Neural cell (in vitro differentiated cells): ENCODE measurements at regions not wholly inside any gene's neighbourhood (a gene's known extent, or its start where the extent isn't known, plus 50 kb on each side); places are given as distances from the start of the nearest gene placed in this dataset.

Experiments
- H2AFZ ChIP-seq: fragments of 200-600, 300-800 bp; sonication (generic), shearing (Covaris generic); 2 replicates; pipeline ENCODE4 v1.6.0; 2014; ENCODE audit warnings: low read depth, mild to moderate bottlenecking, antibody characterized with exemption, low read length, moderate library complexity
- H3F3A ChIP-seq: fragments of 200-600 bp; shearing (Covaris generic); 2 replicates; pipeline ENCODE4 v1.6.1; 2016; ENCODE audit warnings: mild to moderate bottlenecking, moderate library complexity, mixed read lengths, antibody characterized with exemption, low read length; ENCODE audit not compliant: insufficient read depth, poor library complexity, severe bottlenecking
- H3K27ac ChIP-seq: fragments of 200-600, 300-800 bp; sonication (generic), shearing (Covaris generic); 2 replicates; pipeline ENCODE4 v1.5.1; 2014; ENCODE audit warnings: mild to moderate bottlenecking, low read length, moderate library complexity
- H3K27me3 ChIP-seq: fragments of 300-800, 200-600 bp; sonication (generic), shearing (Covaris generic); 2 replicates; pipeline ENCODE4 v1.6.0; 2014; ENCODE audit warnings: mild to moderate bottlenecking, low read depth, low read length, moderate library complexity; ENCODE audit not compliant: insufficient read depth
- H3K36me3 ChIP-seq: fragments of 300-800, 200-600 bp; sonication (generic), shearing (Covaris generic); 2 replicates; pipeline ENCODE4 v1.5.1; 2014; ENCODE audit warnings: mild to moderate bottlenecking, antibody characterized with exemption, low read length, moderate library complexity; ENCODE audit not compliant: insufficient read depth
- H3K4me2 ChIP-seq: fragments of 300-800, 200-600 bp; sonication (generic), shearing (Covaris generic); 2 replicates; pipeline ENCODE4 v1.6.0; 2014; ENCODE audit warnings: mild to moderate bottlenecking, low read length
- H3K4me3 ChIP-seq: fragments of 300-800, 200-600 bp; sonication (generic), shearing (Covaris generic); 2 replicates; pipeline ENCODE4 v1.5.1; 2014; ENCODE audit warnings: mild to moderate bottlenecking, low read length, moderate library complexity
- H3K79me2 ChIP-seq: fragments of 200-600 bp; shearing (Covaris generic); replicated peaks from 2 replicates; pipeline ENCODE4 v1.6.0; 2014; ENCODE audit warnings: mild to moderate bottlenecking, low read length, moderate library complexity; ENCODE audit not compliant: insufficient read depth
- H3K9ac ChIP-seq: fragments of 300-800, 200-600 bp; sonication (generic), shearing (Covaris generic); 2 replicates; pipeline ENCODE4 v1.6.1; 2016; ENCODE audit warnings: mild to moderate bottlenecking, low read length, mixed read lengths
- H3K9me2 ChIP-seq: fragments of 200-600 bp; shearing (Covaris generic); 2 replicates; pipeline ENCODE4 v1.6.1; 2016; ENCODE audit warnings: mild to moderate bottlenecking, low read length, mixed read lengths; ENCODE audit not compliant: insufficient read depth
- H3K9me3 ChIP-seq: fragments of 200-600, 300-800 bp; sonication (generic), shearing (Covaris generic); 2 replicates; pipeline ENCODE4 v1.6.1; 2016; ENCODE audit warnings: mild to moderate bottlenecking, mixed run types, low read length, moderate library complexity, mixed read lengths
- H4K20me1 ChIP-seq: fragments of 200-600 bp; shearing (Covaris generic); 2 replicates; pipeline ENCODE4 v1.6.1; 2016; ENCODE audit warnings: mild to moderate bottlenecking, mixed run types; ENCODE audit not compliant: insufficient read depth
- EP300 ChIP-seq: fragments of 450-650 bp; conservative IDR thresholded peaks from 2 replicates; pipeline ENCODE4 v1.6.1; 2014; ENCODE audit warnings: antibody characterized with exemption, mild to moderate bottlenecking, moderate library complexity; ENCODE audit not compliant: poor library complexity, severe bottlenecking
- EZH2 ChIP-seq: fragments of 200-600, 300-800 bp; shearing (Covaris generic), sonication (generic); IDR thresholded peaks from 2 replicates; pipeline ENCODE4 v1.6.1; 2014; ENCODE audit warnings: antibody characterized with exemption, low read length, borderline replicate concordance, mild to moderate bottlenecking; ENCODE audit not compliant: insufficient read depth, poor library complexity, severe bottlenecking
- MXI1 ChIP-seq: fragments of 450-650 bp; conservative IDR thresholded peaks from 2 replicates; pipeline ENCODE4 v1.6.1; 2014; ENCODE audit warnings: antibody characterized with exemption, mild to moderate bottlenecking; ENCODE audit not compliant: poor library complexity, severe bottlenecking
- POLR2AphosphoS5 ChIP-seq: IDR thresholded peaks from 2 replicates; pipeline ENCODE4 v1.6.1; 2012
- RAD21 ChIP-seq: fragments of 450-650 bp; conservative IDR thresholded peaks from 2 replicates; pipeline ENCODE4 v1.6.1; 2014; ENCODE audit warnings: antibody characterized with exemption, mild to moderate bottlenecking, moderate library complexity
- SMC3 ChIP-seq: fragments of 450-650 bp; conservative IDR thresholded peaks from 2 replicates; pipeline ENCODE4 v1.6.1; 2014; ENCODE audit warnings: antibody characterized with exemption, mild to moderate bottlenecking, moderate library complexity; ENCODE audit not compliant: poor library complexity
- TAF1 ChIP-seq: IDR thresholded peaks from 2 replicates; pipeline ENCODE4 v1.6.1; 2012; ENCODE audit warnings: low read depth
- TF ChIP-seq, protein P1 (sequence below): fragments of 450-650 bp; IDR thresholded peaks from 2 replicates; pipeline ENCODE4 v1.5.1; 2014; ENCODE audit warnings: antibody characterized with exemption, mild to moderate bottlenecking, moderate library complexity; ENCODE audit not compliant: poor library complexity, severe bottlenecking
- TF ChIP-seq, protein P2 (sequence below): IDR thresholded peaks from 2 replicates; pipeline ENCODE4 v1.6.1; 2012; ENCODE audit warnings: borderline replicate concordance

DNA sequence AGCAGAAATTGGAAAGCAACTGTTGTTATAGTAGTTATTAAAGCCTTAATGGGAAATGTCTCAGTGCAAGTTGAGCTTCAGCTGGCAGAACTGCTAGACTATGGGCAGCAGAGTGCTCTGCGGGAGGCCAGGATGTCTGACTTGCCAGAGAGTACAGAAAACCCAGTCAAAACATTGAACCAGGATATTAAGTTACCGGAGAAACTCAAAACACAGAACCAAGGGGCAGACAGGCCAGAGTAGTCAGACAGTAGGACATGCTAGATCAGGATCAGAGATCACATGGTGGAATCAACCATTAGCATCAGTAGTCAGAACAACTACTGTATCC is 72.9 kb upstream of the TNIP3 start:
- Histone ChIP-seq H3K9me2 (no peaks in the 10 kb centered on the region), H3F3A (no peaks in the 10 kb centered on the region), H3K79me2 (no peaks in the 10 kb centered on the region), H3K4me3 (no peak overlapping the region), H3K4me2 (no peak overlapping the region), H3K27ac (no peak overlapping the region), H4K20me1 (no peaks in the 10 kb centered on the region), H3K27me3 (no peaks in the 10 kb centered on the region), H2AFZ (no peak overlapping the region), H3K9me3 (no peaks in the 10 kb centered on the region), H3K36me3 (no peaks in the 10 kb centered on the region), H3K9ac (no peak overlapping the region)
- TF ChIP-seq MXI1 (no peak), EP300 (no peak), SMC3 (no peak), RAD21 (no peak), POLR2AphosphoS5 (no peak), EZH2 (no peak), TAF1 (no peak)
- TF ChIP-seq, protein P1, sequence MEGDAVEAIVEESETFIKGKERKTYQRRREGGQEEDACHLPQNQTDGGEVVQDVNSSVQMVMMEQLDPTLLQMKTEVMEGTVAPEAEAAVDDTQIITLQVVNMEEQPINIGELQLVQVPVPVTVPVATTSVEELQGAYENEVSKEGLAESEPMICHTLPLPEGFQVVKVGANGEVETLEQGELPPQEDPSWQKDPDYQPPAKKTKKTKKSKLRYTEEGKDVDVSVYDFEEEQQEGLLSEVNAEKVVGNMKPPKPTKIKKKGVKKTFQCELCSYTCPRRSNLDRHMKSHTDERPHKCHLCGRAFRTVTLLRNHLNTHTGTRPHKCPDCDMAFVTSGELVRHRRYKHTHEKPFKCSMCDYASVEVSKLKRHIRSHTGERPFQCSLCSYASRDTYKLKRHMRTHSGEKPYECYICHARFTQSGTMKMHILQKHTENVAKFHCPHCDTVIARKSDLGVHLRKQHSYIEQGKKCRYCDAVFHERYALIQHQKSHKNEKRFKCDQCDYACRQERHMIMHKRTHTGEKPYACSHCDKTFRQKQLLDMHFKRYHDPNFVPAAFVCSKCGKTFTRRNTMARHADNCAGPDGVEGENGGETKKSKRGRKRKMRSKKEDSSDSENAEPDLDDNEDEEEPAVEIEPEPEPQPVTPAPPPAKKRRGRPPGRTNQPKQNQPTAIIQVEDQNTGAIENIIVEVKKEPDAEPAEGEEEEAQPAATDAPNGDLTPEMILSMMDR: no peak
- TF ChIP-seq, protein P2, sequence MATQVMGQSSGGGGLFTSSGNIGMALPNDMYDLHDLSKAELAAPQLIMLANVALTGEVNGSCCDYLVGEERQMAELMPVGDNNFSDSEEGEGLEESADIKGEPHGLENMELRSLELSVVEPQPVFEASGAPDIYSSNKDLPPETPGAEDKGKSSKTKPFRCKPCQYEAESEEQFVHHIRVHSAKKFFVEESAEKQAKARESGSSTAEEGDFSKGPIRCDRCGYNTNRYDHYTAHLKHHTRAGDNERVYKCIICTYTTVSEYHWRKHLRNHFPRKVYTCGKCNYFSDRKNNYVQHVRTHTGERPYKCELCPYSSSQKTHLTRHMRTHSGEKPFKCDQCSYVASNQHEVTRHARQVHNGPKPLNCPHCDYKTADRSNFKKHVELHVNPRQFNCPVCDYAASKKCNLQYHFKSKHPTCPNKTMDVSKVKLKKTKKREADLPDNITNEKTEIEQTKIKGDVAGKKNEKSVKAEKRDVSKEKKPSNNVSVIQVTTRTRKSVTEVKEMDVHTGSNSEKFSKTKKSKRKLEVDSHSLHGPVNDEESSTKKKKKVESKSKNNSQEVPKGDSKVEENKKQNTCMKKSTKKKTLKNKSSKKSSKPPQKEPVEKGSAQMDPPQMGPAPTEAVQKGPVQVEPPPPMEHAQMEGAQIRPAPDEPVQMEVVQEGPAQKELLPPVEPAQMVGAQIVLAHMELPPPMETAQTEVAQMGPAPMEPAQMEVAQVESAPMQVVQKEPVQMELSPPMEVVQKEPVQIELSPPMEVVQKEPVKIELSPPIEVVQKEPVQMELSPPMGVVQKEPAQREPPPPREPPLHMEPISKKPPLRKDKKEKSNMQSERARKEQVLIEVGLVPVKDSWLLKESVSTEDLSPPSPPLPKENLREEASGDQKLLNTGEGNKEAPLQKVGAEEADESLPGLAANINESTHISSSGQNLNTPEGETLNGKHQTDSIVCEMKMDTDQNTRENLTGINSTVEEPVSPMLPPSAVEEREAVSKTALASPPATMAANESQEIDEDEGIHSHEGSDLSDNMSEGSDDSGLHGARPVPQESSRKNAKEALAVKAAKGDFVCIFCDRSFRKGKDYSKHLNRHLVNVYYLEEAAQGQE: no peak

DNA sequence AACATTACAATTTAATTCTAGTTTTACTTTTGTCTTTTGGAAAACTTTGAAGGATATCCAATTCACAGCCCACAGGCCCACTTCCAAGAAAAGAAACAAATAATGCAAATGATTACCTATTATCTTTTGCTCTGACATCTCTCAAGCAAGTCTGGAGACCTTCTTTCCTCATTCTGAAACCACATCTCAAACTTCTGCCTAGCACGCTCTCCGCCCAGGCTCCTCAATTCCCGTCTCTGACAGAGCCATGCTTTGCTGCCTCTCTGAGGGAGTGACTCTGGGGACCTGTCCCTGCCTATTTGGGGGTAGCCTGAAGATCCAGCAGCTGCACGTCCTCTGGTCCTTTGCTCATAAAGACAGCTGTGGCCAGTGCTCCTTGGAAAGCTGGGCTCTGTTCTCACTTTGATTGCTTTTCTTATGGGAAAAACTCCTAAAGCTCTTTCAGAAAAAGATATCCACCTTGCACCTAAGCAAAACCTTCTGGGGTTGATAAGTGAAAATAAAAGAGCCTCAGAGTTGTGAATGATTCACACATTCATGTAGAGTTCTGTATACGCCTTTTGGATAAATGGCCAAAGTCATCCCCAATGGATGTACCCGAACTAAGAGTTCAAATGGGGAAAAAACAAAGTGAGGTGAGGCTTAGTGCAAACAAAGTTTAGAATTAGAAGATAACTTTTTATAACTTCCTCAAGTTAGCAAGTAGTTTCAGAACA is 72.4 kb upstream of the TNIP3 start:
- Histone ChIP-seq H3K9me2 (no peaks in the 10 kb centered on the region), H3K4me3 (no peak overlapping the region), H3K9me3 (no peaks in the 10 kb centered on the region), H3K27me3 (no peaks in the 10 kb centered on the region), H4K20me1 (no peaks in the 10 kb centered on the region), H3K27ac (no peak overlapping the region), H3K4me2 (no peak overlapping the region), H3K9ac (no peak overlapping the region), H2AFZ (no peak overlapping the region), H3F3A (no peaks in the 10 kb centered on the region), H3K36me3 (no peaks in the 10 kb centered on the region), H3K79me2 (no peaks in the 10 kb centered on the region)
- TF ChIP-seq EP300 (no peak), TAF1 (no peak), EZH2 (no peak), SMC3 (no peak), MXI1 (no peak), RAD21 (no peak)
- TF ChIP-seq, protein P2: no peak
- TF ChIP-seq, protein P1: no peak
